ENCODE measurements at regions not wholly inside any gene's neighbourhood (a gene's known extent, or its start where the extent isn't known, plus 50 kb on each side); places are given as distances from the start of the nearest gene placed in this dataset.

GRCh38 chr3:10601151-10601856 is 95.9 kb upstream of the ATP2B2 start:
- Mint-ChIP-seq H3K36me3 (ENCODE audit: low read depth) (no peaks in the 10 kb centered on the region), H3K27ac (no peak overlapping the region), H3K4me3 (no peak overlapping the region), H3K27me3 (peaks cover 46% of the 10 kb centered on the region), H3K4me1 (ENCODE audit: low read depth) (peaks cover 32% of the 10 kb centered on the region), H3K9me3 (no peaks in the 10 kb centered on the region)
- DNase-seq = no peak

DNA sequence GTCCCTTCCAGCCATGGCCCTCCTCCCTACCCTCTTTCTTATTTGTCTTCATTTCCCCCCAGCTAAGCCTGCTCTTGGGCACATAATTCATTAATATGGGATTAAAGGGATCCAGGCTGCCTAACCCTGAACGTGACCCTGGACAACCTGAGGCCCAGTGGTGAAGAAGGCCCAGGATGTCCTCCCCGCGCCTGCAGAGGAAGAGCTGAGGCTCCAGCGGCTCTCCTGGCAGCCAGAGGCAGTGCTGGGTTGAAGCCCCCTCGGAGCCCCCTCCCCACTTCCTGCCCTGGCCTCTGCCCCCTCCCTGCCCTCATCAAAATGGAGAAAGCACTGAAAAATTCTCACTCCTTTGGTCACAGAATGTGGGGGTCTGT is 96.5 kb upstream of the ATP2B2 start:
- H3K4me3 Mint-ChIP-seq = no peak overlapping the region
- no peaks in the 10 kb centered on the region for H3K9me3 Mint-ChIP-seq
- peaks cover 46% of the 10 kb centered on the region for H3K27me3 Mint-ChIP-seq
- no peaks in the 10 kb centered on the region for H3K36me3 Mint-ChIP-seq (ENCODE audit: low read depth)
- H3K27ac Mint-ChIP-seq = no peak overlapping the region
- no peak for DNase-seq
- H3K4me1 Mint-ChIP-seq (ENCODE audit: low read depth) = peaks cover 32% of the 10 kb centered on the region

- Mint-ChIP-seq H3K4me1 (ENCODE audit: low read depth) (peaks cover 32% of the 10 kb centered on the region), H3K27ac (no peak overlapping the region), H3K27me3 (peaks cover 42% of the 10 kb centered on the region), H3K4me3 (no peak overlapping the region), H3K36me3 (ENCODE audit: low read depth) (no peaks in the 10 kb centered on the region), H3K9me3 (no peaks in the 10 kb centered on the region)
- no peak for DNase-seq
Observed at GRCh38 chr3:10602271-10602670, 96.9 kb upstream of the ATP2B2 start.

GRCh38 chr3:10602769-10603768 is 97.7 kb upstream of the ATP2B2 start:
- Mint-ChIP-seq H3K27ac (peak overlapping the region; percentile 78), H3K9me3 (no peaks in the 10 kb centered on the region), H3K36me3 (ENCODE audit: low read depth) (no peaks in the 10 kb centered on the region), H3K4me1 (ENCODE audit: low read depth) (peaks cover 32% of the 10 kb centered on the region), H3K4me3 (peak overlapping the region; percentile 26), H3K27me3 (peaks cover 35% of the 10 kb centered on the region)
- peak; percentile 66 for DNase-seq

DNA sequence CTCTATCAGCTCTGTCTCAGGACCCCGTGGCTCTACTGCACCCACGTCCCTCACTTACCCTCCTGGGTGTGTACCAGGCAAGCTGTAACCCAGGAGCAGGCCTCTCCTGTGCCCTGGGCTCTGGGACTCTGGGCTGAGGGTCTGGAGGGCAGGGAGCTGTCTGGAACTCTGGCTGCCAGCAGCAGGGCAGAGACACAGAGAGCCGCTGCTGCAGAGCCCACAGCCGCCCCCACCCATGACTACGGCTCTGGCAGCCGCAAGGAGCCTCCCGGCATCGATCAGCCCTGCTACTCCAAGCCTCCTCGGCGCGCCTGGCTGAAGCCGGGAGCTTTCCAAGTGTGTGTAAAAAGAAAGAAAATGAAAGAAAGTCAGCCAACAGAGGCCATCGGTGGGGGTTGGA is 103.7 kb upstream of the ATP2B2 start:
- peaks cover 43% of the 10 kb centered on the region for H3K27me3 Mint-ChIP-seq
- peaks cover 8% of the 10 kb centered on the region for H3K4me1 Mint-ChIP-seq (ENCODE audit: low read depth)
- DNase-seq = no peak
- peaks cover 21% of the 10 kb centered on the region for H3K9me3 Mint-ChIP-seq
- no peak overlapping the region for H3K4me3 Mint-ChIP-seq
- no peak overlapping the region for H3K27ac Mint-ChIP-seq
- no peaks in the 10 kb centered on the region for H3K36me3 Mint-ChIP-seq (ENCODE audit: low read depth)

GRCh38 chr3:10614168-10614567 is 108.8 kb upstream of the ATP2B2 start:
- Mint-ChIP-seq H3K4me1 (ENCODE audit: low read depth) (no peaks in the 10 kb centered on the region), H3K9me3 (peaks cover 25% of the 10 kb centered on the region), H3K27me3 (peaks cover 35% of the 10 kb centered on the region)

GRCh38 chr3:10615715-10616114 is 110.3 kb upstream of the ATP2B2 start:
- Mint-ChIP-seq H3K9me3 (peaks cover 25% of the 10 kb centered on the region), H3K27ac (no peak overlapping the region), H3K36me3 (ENCODE audit: low read depth) (no peaks in the 10 kb centered on the region), H3K4me3 (no peak overlapping the region), H3K27me3 (peaks cover 39% of the 10 kb centered on the region), H3K4me1 (ENCODE audit: low read depth) (no peaks in the 10 kb centered on the region)
- DNase-seq = no peak

More at GRCh38 chr3:10614168-10614567, 108.8 kb upstream of the ATP2B2 start:
- H3K4me3 Mint-ChIP-seq = no peak overlapping the region
- H3K27ac Mint-ChIP-seq = no peak overlapping the region
- no peaks in the 10 kb centered on the region for H3K36me3 Mint-ChIP-seq (ENCODE audit: low read depth)
- no peak for DNase-seq

DNA sequence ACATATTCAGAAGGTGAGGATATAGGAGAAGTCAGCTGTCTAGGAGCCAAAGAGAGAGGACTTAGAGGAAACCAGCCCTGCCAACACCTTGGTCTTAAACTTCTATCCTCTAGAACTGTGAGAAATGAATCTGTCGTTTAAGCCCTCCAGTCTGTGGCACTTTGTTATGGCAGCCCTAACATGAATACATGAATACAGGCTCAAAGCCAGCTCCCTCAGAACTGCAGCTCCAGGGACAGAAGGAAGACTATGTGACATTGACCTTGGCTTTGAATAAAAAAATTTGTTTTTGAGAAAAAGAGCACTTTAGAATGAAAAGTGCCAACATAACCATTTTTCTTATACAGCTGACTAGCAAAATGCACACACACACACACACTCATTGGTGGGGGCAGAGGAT is 110.9 kb upstream of the ATP2B2 start:
- H3K4me3 Mint-ChIP-seq = no peak overlapping the region
- H3K27me3 Mint-ChIP-seq = peaks cover 45% of the 10 kb centered on the region
- H3K4me1 Mint-ChIP-seq (ENCODE audit: low read depth) = no peaks in the 10 kb centered on the region
- no peak overlapping the region for H3K27ac Mint-ChIP-seq
- no peaks in the 10 kb centered on the region for H3K36me3 Mint-ChIP-seq (ENCODE audit: low read depth)
- peaks cover 25% of the 10 kb centered on the region for H3K9me3 Mint-ChIP-seq
- no peak for DNase-seq

- DNase-seq = no peak
- Mint-ChIP-seq H3K36me3 (ENCODE audit: low read depth) (no peaks in the 10 kb centered on the region), H3K9me3 (no peaks in the 10 kb centered on the region), H3K4me3 (no peak overlapping the region), H3K27ac (no peak overlapping the region), H3K27me3 (peaks cover 26% of the 10 kb centered on the region), H3K4me1 (ENCODE audit: low read depth) (no peaks in the 10 kb centered on the region)
Observed at GRCh38 chr3:10619989-10620832, 114.8 kb upstream of the ATP2B2 start.

DNA sequence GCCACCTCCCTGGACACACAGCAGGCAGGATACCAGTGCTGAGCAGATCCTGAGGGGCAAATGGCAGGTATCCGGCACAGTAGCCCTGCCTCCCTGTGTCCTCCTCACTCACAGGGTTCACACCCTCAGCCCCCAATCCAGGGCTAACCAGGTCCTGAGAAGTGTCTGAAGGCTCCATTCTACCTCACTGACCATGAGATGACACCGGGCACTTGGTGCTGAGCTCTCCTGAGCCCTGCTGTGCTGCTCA is 115.4 kb upstream of the ATP2B2 start:
- Mint-ChIP-seq H3K36me3 (ENCODE audit: low read depth) (no peaks in the 10 kb centered on the region), H3K27me3 (peaks cover 26% of the 10 kb centered on the region), H3K9me3 (no peaks in the 10 kb centered on the region), H3K27ac (no peak overlapping the region), H3K4me1 (ENCODE audit: low read depth) (no peaks in the 10 kb centered on the region), H3K4me3 (no peak overlapping the region)
- DNase-seq = no peak

GRCh38 chr3:10623578-10624275 is 118.3 kb upstream of the ATP2B2 start:
- Mint-ChIP-seq H3K27ac (no peak overlapping the region), H3K27me3 (peaks cover 19% of the 10 kb centered on the region), H3K9me3 (no peaks in the 10 kb centered on the region), H3K4me1 (ENCODE audit: low read depth) (no peaks in the 10 kb centered on the region), H3K36me3 (ENCODE audit: low read depth) (no peaks in the 10 kb centered on the region), H3K4me3 (no peak overlapping the region)
- DNase-seq = peak; percentile 2

- H3K27me3 Mint-ChIP-seq = peaks cover 8% of the 10 kb centered on the region
Observed at GRCh38 chr3:10625323-10625722, 119.9 kb upstream of the ATP2B2 start.

GRCh38 chr3:10627884-10628572 is 122.6 kb upstream of the ATP2B2 start:
- no peak for DNase-seq
- peaks cover 3% of the 10 kb centered on the region for H3K27me3 Mint-ChIP-seq
- no peaks in the 10 kb centered on the region for H3K36me3 Mint-ChIP-seq (ENCODE audit: low read depth)
- no peak overlapping the region for H3K27ac Mint-ChIP-seq
- no peak overlapping the region for H3K4me3 Mint-ChIP-seq
- H3K4me1 Mint-ChIP-seq (ENCODE audit: low read depth) = no peaks in the 10 kb centered on the region
- no peaks in the 10 kb centered on the region for H3K9me3 Mint-ChIP-seq

More at GRCh38 chr3:10625323-10625722, 119.9 kb upstream of the ATP2B2 start:
- Mint-ChIP-seq H3K27ac (no peak overlapping the region), H3K4me1 (ENCODE audit: low read depth) (no peaks in the 10 kb centered on the region), H3K9me3 (no peaks in the 10 kb centered on the region), H3K4me3 (no peak overlapping the region), H3K36me3 (ENCODE audit: low read depth) (no peaks in the 10 kb centered on the region)
- DNase-seq = no peak

All from activated T-cell treated with anti-CD3 and anti-CD28 coated beads, Interleukin-2, amount 50 U/mL, for 24 hours (primary cell).